Esophagus squamous epithelium (tissue), 5 donors: ENCODE measurements at regions not wholly inside any gene's neighbourhood (a gene's known extent, or its start where the extent isn't known, plus 50 kb on each side); places are given as distances from the start of the nearest gene placed in this dataset.

Experiments used
- DNase-seq: peaks from one replicate; lab custom pipeline; 2025; lab: John Stamatoyannopoulos, UW
- H3K27ac ChIP-seq, 4 donors: fragments of 200-600 bp; sonication (generic); one replicate each; pipeline ENCODE4 v1.5.1; 2016 to 2019; ENCODE audit warnings: mild to moderate bottlenecking in 1 of 4
- H3K27me3 ChIP-seq, 4 donors: fragments of 200-600 bp; sonication (generic); 1 replicate in 3 of 4; 2 replicates in 1 of 4; pipeline versions ENCODE4 v1.5.1 to v1.6.0; 2017 to 2021; ENCODE audit warnings: antibody characterized with exemption in 1 of 4
- H3K36me3 ChIP-seq, 3 donors: fragments of 200-600 bp; sonication (generic); one replicate each; pipeline ENCODE4 v1.5.1; 2016 to 2019
- H3K4me1 ChIP-seq, 3 donors: fragments of 200-600 bp; sonication (generic); one replicate each; pipeline ENCODE4 v1.5.1; 2017 to 2019
- H3K4me3 ChIP-seq, 4 donors: fragments of 200-600 bp; sonication (generic); 1 replicate in 3 of 4; 2 replicates in 1 of 4; pipeline ENCODE4 v1.5.1; 2016 to 2019; ENCODE audit warnings: mild to moderate bottlenecking in 2 of 4, moderate library complexity in 1 of 4
- H3K9me3 ChIP-seq, 3 donors: fragments of 200-600 bp; sonication (generic); one replicate each; pipeline ENCODE4 v1.5.1; 2016 to 2019
- POLR2A ChIP-seq, 4 donors: fragments of 450-650 bp; IDR thresholded peaks; one replicate each; pipeline ENCODE4 v1.6.1; 2017; ENCODE audit warnings: antibody characterized with exemption in 4 of 4, mild to moderate bottlenecking in 4 of 4, moderate library complexity in 3 of 4
- WGBS, 2 donors: methylation state at CpG; one replicate each; pipeline ENCODE4 v1.1.5; 2018; 5-methylcytosine and 5-hydroxymethylcytosine counted together
- intact Hi-C: fragments of 100-400 bp; cut with DNase I; formaldehyde crosslinking; loops from one replicate; pipeline ENCODE4 v1.15.0; 2022
- TF ChIP-seq, protein P1 (sequence below), 6 experiments: fragments of 450-650 bp in 4 of 6; fragments of 200-600 bp in 2 of 6; sonication (generic) in 2 of 6; IDR thresholded peaks; one replicate each; pipeline ENCODE4 v1.5.1; 2016 to 2019; ENCODE audit warnings: antibody characterized with exemption in 6 of 6, mild to moderate bottlenecking in 4 of 6, moderate library complexity in 4 of 6
- donor health status: DM: yes; HTN: yes; CAD: no.

DNA sequence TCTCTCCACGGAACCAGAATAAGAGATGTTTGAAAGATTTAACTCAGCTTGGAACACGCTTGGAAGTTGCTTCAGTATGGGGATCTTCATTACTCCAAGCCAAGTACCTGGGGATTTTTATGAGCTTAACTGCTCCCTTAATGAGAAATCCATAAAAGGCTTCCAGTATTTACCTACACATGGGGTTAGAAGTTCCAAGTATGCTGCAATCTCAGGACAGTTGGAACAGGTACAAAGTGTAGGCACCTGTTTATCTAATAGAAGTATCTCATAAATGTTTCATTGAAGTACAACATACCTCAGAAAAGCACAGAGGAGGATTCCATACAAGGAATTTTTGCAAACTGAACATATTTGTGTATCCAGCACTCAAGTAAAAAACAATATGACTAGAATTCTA, 161.6 kb upstream of the PIRT start:
- H3K9me3 ChIP-seq = no peaks in the 10 kb centered on the region
- peaks cover 0 to 38% (median 2%) of the 10 kb centered on the region in 4 donors for H3K27me3 ChIP-seq
- H3K4me1 ChIP-seq = no peaks in the 10 kb centered on the region
- 52 to 69% methylated on average over 2 of the region's 2 CpGs for WGBS, 2 donors
- no peak for TF ChIP-seq POLR2A (IDR thresholded peaks at IDR 0.05)
- TF ChIP-seq, protein P1, sequence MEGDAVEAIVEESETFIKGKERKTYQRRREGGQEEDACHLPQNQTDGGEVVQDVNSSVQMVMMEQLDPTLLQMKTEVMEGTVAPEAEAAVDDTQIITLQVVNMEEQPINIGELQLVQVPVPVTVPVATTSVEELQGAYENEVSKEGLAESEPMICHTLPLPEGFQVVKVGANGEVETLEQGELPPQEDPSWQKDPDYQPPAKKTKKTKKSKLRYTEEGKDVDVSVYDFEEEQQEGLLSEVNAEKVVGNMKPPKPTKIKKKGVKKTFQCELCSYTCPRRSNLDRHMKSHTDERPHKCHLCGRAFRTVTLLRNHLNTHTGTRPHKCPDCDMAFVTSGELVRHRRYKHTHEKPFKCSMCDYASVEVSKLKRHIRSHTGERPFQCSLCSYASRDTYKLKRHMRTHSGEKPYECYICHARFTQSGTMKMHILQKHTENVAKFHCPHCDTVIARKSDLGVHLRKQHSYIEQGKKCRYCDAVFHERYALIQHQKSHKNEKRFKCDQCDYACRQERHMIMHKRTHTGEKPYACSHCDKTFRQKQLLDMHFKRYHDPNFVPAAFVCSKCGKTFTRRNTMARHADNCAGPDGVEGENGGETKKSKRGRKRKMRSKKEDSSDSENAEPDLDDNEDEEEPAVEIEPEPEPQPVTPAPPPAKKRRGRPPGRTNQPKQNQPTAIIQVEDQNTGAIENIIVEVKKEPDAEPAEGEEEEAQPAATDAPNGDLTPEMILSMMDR (IDR thresholded peaks at IDR 0.05) = no peak
- DNase-seq = no peak
- H3K4me3 ChIP-seq = no peak overlapping the region
- intact Hi-C loops = no loop called here
- H3K27ac ChIP-seq = no peak overlapping the region
- H3K36me3 ChIP-seq = no peaks in the 10 kb centered on the region

DNA sequence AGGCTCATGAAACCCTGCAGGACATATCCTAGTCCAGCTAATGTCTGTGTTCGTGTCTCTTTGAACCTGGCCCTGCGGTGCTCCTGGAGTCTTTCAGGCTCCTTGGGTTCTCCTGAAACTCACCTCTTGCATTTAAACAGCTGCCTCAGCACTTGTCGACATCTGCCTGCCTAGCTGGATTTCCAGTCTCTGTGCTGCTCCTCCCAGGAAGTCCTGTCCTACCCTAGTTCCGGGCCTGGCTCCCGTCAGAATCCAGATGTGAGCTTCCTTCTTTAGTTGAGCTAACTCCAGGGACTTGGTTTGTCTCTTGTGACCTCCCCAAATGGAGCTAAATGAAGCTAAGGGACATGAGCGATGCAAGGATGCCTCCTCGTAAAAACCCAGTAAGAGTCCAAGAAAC, 155.2 kb upstream of the PIRT start:
- DNase-seq = no peak
- H3K4me1 ChIP-seq = no peaks in the 10 kb centered on the region
- H3K36me3 ChIP-seq = no peaks in the 10 kb centered on the region
- TF ChIP-seq POLR2A (IDR thresholded peaks at IDR 0.05) = no peak
- TF ChIP-seq, protein P1 (IDR thresholded peaks at IDR 0.05) = no peak
- intact Hi-C loops = no loop called here
- 68 to 85% methylated on average over 5 to 6 of the region's 7 CpGs for WGBS, 2 donors
- H3K27ac ChIP-seq = no peak overlapping the region
- H3K27me3 ChIP-seq = peaks cover 0 to 49% (median 2%) of the 10 kb centered on the region in 4 donors
- no peaks in the 10 kb centered on the region for H3K9me3 ChIP-seq
- H3K4me3 ChIP-seq = no peak overlapping the region

DNA sequence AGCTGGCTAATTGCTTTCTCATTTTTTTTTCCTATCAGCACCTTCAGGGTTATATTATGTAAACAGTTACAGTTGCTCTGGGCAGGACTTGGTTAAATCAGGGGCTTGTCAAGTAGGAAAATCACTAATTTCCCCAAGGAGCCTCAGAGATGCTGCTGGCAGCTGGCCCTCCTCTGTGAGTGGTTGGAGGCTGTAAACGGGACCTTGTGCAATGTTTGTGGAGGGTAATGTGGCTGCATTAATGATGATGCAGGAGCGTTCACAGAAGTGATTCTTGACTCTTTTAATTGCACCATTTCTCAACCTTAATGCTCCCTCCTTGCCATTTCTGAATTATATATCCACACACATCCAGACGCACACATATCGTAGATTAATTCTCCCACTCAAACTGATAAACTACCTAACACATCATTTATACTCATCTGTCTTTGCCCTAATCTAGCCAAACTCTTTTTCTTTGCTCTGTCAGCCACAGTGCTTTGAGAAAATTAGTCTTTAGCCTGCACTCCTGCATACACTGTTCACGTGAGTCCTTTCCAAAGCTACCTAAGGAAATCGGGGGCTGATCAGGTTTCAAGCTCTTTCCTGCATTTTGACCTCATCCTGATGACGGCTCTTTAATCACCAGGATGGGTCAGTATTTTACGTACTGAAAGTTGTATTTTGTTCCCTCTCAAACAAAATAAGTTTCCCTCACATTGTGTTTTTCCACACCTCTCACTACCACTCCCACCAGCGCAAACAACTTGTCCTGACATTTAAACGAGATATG, 154.4 kb upstream of the PIRT start:
- H3K27me3 ChIP-seq = peaks cover 0 to 51% (median 2%) of the 10 kb centered on the region in 4 donors
- no peak overlapping the region for H3K27ac ChIP-seq
- intact Hi-C loops = no loop called here
- H3K4me1 ChIP-seq = no peaks in the 10 kb centered on the region
- no peak overlapping the region for H3K4me3 ChIP-seq
- 40 to 52% methylated on average over 10 of the region's 10 CpGs for WGBS, 2 donors
- no peak for DNase-seq
- no peaks in the 10 kb centered on the region for H3K36me3 ChIP-seq
- H3K9me3 ChIP-seq = no peaks in the 10 kb centered on the region
- no peak for TF ChIP-seq POLR2A (IDR thresholded peaks at IDR 0.05)

DNA sequence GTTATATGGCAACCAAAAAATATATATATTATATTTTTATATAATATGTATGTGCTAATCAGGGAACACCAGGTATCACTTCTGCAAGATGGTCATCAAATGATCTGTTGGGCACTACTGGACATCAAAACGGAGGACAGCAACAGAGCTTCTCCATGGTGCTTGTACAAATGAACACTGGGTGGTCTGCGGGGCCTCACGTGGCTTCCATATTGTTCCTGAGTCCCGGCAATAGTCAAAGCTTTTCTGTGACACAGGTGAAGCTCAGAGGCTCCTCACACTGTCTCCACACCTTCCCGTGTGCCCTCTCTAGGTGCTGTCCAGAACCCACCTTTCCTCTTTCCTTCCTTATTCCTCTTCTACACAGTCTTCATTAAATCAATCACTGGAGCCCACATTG, 149.9 kb upstream of the PIRT start:
- intact Hi-C loops = no loop called here
- Histone ChIP-seq H3K4me1 (no peaks in the 10 kb centered on the region), H3K27me3 (peaks cover 0 to 19% (median 0%) of the 10 kb centered on the region in 4 donors), H3K4me3 (no peak overlapping the region), H3K9me3 (no peaks in the 10 kb centered on the region), H3K36me3 (no peaks in the 10 kb centered on the region), H3K27ac (no peak overlapping the region)
- TF ChIP-seq, protein P1 (IDR thresholded peaks at IDR 0.05) = no peak
- TF ChIP-seq POLR2A (IDR thresholded peaks at IDR 0.05) = no peak
- 73 to 79% methylated on average over 5 of the region's 5 CpGs for WGBS, 2 donors
- no peak for DNase-seq

DNA sequence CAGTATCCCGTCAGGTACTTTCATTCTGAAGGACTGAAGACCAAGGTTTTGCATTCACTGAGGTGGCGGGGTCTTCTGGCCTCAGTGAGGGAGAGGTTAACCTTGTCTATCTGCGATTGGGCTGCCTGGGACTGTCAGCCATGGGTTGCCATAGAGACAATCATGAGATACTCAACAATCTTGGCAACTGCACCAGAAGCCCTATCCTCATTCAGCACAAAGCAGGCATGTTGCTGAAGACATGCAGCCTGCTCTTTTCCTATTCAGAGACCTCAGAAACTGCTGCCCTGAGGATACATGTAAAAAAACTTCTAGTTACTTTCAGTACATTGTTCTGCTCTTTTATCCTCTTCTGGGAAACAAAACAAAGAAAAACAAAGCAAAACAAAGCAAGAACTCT, 146.3 kb upstream of the PIRT start:
- intact Hi-C loops = no loop called here
- no peak for TF ChIP-seq POLR2A (IDR thresholded peaks at IDR 0.05)
- TF ChIP-seq, protein P1 (IDR thresholded peaks at IDR 0.05) = no peak
- H3K9me3 ChIP-seq = no peaks in the 10 kb centered on the region
- H3K4me1 ChIP-seq = no peaks in the 10 kb centered on the region
- H3K27ac ChIP-seq = no peak overlapping the region
- peaks cover 0 to 14% (median 0%) of the 10 kb centered on the region in 4 donors for H3K27me3 ChIP-seq
- DNase-seq = no peak
- H3K36me3 ChIP-seq = no peaks in the 10 kb centered on the region
- H3K4me3 ChIP-seq = no peak overlapping the region
- 69 to 73% methylated on average over 3 of the region's 3 CpGs for WGBS, 2 donors
